HCEC 1CT (cell line): ENCODE measurements at regions not wholly inside any gene's neighbourhood (a gene's known extent, or its start where the extent isn't known, plus 50 kb on each side); places are given as distances from the start of the nearest gene placed in this dataset.

Experiments
- DNase-seq: peaks from one replicate; pipeline ENCODE4 v3.0.0-alpha.2; 2017

DNA sequence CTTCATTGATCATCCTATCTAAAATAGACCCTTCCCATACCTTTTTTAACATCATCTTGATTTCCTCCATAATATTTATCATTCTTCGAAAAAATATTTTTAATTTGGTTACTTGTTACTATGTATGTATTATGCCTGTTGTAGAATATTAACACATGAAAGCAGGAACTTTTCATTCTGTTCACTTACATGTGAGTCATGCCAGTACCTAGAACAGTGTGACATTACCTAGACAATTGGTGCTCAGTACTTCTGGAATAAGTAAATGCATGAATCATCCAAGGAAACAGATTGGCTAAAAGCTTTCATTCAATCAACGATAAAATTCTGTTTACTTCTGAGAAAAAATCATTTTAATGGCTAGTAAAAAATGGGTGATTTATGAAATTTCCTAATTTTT is 76.4 kb downstream of the CXXC4 start:
- DNase-seq = no peak

- no peak for DNase-seq
These were observed 77.3 kb downstream of the CXXC4 start for GRCh38 chr4:104417357-104417882.

DNA sequence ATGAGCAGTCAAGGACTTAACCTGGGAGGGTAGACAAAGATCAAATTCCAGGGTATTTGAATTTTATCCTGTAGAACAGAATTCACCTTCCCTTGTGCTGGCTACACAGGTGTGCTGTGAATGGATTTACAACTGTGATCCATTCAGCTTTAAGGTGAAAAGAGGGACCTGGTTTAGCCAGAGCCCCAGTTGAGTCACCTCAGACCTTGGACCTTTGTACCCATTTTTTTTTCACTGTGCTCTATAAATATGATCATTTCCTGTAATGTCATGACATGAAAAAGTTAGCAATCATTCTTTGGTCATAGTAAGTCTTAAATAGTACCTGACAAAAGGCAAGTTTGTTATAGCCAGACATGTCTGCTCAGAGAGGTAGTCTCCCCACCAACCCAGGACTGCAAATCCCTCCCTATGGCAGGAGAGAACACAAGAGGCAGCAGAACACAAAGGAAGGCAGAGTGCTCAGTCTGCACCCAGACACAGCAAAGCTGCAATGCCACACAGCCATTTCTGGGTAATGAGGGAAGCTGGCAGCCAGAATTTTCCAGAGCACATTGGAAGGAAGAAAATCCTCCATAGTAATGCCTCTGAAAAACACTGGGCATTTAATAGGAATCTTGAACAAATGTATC is 77.9 kb downstream of the CXXC4 start:
- DNase-seq = no peak

- no peak for DNase-seq
These were observed 81.2 kb downstream of the CXXC4 start for GRCh38 chr4:104413487-104413886.

DNA sequence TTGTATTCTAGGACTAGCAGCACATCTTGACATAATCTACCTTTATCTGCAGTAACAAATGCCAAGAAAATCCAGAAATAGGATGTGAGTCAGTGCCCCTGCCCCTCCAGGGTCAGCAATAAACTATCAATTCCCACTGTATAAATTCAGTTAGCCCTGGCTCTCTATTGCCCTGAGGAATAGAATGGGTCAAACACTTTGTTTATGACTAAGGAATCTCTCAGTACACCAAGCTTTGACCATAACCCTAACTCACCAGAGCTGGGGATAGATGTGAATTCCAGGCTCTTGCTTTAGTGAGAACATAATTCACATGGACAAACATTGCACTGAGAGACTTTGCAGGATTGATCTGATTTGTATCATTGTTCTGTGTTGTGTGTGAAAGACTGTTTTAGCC is 82.3 kb downstream of the CXXC4 start:
- no peak for DNase-seq

GRCh38 chr4:104411502-104411901 is 83.2 kb downstream of the CXXC4 start:
- DNase-seq = no peak

DNA sequence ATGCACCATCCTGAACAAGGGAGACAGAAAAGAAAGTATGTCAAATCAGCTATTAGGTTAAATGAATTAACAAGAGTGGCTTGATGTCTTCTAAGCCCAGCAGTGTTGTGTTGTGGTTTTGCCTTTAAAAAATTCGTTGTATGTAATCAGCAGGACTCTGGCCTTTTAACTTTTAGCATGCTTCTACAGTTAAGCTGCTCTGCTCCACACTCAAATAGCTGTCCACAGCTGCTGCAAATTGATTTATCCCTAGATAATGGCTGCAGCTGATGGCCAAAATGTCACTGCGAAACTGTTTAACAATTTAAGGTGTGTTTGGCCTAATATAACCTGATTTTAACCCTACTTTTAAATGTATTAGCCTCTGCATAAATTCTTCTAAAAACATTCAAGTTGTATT is 85.8 kb downstream of the CXXC4 start:
- DNase-seq = no peak

DNA sequence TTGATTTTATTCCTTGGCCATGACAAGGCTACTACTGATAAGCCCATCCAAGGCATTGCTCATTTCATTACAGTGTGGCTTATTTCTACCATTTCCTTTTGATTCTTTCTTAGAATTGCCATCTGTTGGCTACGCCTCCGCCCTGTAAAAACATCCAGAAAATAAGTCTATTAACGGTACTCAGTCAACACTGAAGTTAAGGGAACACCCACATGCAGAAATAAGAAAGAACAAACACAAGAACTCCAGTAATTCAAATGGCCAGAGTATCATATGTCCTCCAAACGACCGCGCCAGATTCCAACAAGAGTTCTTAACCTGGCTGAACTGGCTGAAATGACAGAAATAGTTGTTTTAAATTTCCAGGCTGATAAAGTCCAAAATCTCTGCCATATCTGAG is 90.3 kb downstream of the CXXC4 start:
- no peak for DNase-seq

GRCh38 chr4:104395168-104395614 is 99.5 kb downstream of the CXXC4 start:
- DNase-seq = no peak

DNA sequence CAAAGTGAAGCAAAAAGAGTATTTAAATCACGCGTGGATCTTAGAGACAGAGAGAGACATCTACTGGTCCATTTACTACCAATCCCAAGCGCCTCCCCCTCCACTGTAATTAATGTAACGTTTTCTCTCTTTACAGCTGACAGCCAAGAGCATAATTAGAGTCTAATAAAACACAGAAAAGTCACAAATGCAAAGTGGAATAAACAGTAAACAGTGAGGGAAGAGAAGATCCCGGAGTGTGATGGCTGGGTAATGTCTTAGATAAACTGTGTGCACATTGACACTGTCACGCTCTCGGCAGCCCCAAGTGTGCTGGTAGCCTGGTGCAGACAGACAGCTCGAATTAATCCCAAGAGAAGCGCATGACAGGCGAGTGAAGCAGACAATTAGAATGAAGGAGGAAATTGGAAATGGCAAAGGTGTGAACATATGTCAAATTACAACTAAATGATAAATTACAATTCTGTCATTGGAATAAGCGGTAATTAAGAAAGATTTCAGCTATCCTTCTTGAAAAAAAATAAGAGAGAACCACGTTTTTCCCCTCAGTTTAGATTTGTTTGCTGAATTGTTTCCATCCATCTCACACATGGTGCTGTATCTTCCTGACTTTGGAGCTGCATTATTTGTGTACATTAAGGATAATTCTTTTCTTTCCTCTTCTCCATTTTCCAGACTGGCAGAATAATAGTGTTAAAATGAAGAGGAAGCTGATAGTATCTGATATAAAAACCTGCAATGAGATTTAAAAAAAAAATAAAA is 100.1 kb downstream of the CXXC4 start:
- no peak for DNase-seq

GRCh38 chr4:104393655-104394324 is 100.9 kb downstream of the CXXC4 start:
- DNase-seq = no peak

DNA sequence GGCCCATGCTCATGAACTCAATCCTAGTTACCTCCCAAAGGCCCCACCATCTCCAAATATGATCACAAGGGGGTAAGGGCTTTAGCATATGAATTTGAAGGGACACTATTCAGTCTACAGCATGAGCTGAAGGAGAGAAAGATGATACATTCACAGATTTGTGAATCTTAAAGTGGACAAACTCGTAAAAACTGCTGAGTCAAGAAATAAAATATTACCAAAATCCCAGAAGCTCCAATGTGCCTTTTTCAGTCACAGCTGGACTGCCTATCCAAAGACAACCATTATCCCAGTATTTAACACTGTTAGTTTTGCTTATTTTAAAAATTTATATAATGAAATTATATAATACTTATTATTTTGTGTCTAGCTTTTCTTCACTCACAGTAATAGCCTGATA is 109.0 kb downstream of the CXXC4 start:
- DNase-seq = no peak

- no peak for DNase-seq
These were observed 111.7 kb downstream of the CXXC4 start for GRCh38 chr4:104382961-104383360.

GRCh38 chr4:104381729-104382128 is 113.0 kb downstream of the CXXC4 start:
- DNase-seq = no peak

- no peak for DNase-seq
These were observed 129.1 kb downstream of the CXXC4 start for GRCh38 chr4:104365618-104366017.

GRCh38 chr4:104353481-104353880 is 141.2 kb downstream of the CXXC4 start:
- no peak for DNase-seq

DNA sequence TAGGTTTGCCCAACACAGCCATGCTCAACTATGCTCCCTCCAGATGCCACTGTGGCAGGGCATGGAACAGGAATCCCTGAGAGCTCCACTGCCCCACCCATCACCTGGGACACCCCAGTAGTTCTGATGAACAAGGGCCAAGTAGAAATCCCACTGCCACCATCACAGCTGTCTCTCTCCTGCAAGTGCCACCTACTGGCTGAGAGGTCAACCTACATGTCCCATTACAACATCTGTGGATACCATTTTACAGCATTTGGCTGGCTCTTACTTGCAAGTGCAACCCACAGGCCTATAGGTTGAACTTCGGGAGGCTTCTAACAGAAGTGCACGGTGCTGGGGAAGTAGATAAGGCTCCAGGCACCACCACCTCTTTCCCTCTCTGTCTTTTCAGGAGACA is 142.5 kb downstream of the CXXC4 start:
- no peak for DNase-seq

- no peak for DNase-seq
These were observed 143.0 kb downstream of the CXXC4 start for GRCh38 chr4:104351706-104352105.

DNA sequence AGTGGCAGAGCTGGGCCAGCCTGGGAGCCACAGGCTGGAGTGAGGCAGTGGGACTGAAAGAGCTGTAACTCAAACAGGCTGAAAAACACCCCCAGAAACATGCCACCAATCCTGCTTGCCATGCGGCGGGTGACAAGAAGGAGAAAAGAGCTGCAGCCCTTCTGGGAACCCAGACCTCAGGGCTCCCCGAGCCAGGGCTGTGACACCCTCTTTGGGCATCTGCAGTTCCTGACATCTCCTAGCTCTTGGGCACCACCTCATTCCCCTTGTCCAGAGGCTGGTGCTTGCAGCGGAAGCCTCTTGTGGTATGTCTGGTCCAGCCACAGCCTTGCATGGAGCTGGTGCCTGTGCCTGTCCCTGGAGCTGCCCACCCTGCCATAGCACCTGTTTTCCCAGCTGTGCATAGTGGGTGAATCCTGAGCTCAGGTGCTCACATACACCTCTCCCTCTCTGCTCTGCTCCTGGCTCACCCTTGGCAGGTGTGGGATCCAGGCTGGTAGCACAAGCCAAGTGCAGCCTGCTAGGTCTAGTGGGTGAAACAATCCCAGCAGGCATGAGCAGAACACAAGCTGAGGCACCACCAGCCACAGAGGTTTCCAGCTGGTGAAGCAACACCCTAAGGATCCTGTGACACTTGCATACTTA is 149.0 kb downstream of the CXXC4 start:
- no peak for DNase-seq

GRCh38 chr4:104344342-104344980 is 150.2 kb downstream of the CXXC4 start:
- no peak for DNase-seq

DNA sequence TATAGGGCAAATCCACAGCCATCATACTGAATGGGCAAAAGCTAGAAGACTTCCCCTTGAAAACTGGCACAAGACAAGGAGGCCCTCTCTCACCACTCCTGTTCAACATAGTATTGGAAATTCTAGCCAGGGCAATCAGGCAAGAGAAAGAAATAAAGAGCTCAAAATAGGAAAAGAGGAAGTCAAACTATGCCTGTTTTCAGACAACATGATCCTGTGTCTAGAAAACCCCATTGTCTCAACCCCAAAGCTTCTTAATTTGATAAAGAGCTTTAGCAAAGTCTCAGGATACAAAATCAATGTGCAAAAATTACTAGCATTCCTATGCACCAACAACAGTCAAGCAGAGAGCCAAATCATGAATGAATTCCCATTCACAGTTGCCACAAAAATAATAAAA is 160.3 kb downstream of the CXXC4 start:
- no peak for DNase-seq

GRCh38 chr4:104330125-104330905 is 164.4 kb downstream of the CXXC4 start:
- no peak for DNase-seq
